Suppressor macrophage treated with lipopolysaccharide for 1 hour (primary cell): ENCODE measurements at regions not wholly inside any gene's neighbourhood (a gene's known extent, or its start where the extent isn't known, plus 50 kb on each side); places are given as distances from the start of the nearest gene placed in this dataset.
"Not testable (repeated sequence)": the region's sequence is repeated elsewhere in the genome, so short reads cannot be mapped to it uniquely, and the experiment has no call there.

Experiments used
- DNase-seq, 3 donors: peaks; one replicate each; pipeline ENCODE4 v3.0.0-alpha.2; 2020 to 2022

GRCh38 chr1:81314513-81315233 lies 486.1 kb upstream of the ADGRL2 start:
- DNase-seq = peak in 1 of 3 donors; percentile 23

- DNase-seq = no peak
Observed at GRCh38 chr1:81313289-81313688, 487.4 kb upstream of the ADGRL2 start.

- DNase-seq = no peak
Observed at GRCh38 chr1:81312272-81312754, 488.4 kb upstream of the ADGRL2 start.

GRCh38 chr1:81310250-81310649 lies 490.5 kb upstream of the ADGRL2 start:
- no peak for DNase-seq

- DNase-seq = no peak
Observed at GRCh38 chr1:81308191-81308590, 492.5 kb upstream of the ADGRL2 start.

- no peak for DNase-seq
Observed at GRCh38 chr1:81307786-81308185, 492.9 kb upstream of the ADGRL2 start.

- DNase-seq = peak; percentile 21 to 54 (median 50)
Observed at GRCh38 chr1:81305997-81306452, 494.7 kb upstream of the ADGRL2 start.

- DNase-seq = no peak
Observed at GRCh38 chr1:81304187-81304586, 496.5 kb upstream of the ADGRL2 start.

- DNase-seq = no peak
Observed at GRCh38 chr1:81299892-81300291, 500.8 kb upstream of the ADGRL2 start.

- DNase-seq = no peak
Observed at GRCh38 chr1:81298266-81298665, 502.5 kb upstream of the ADGRL2 start.

GRCh38 chr1:81296601-81297000 lies 504.1 kb upstream of the ADGRL2 start:
- DNase-seq = no peak

- DNase-seq = no peak
Observed at GRCh38 chr1:81290326-81290725, 510.4 kb upstream of the ADGRL2 start.

GRCh38 chr1:81288689-81289088 lies 512.0 kb upstream of the ADGRL2 start:
- DNase-seq = no peak

- DNase-seq = no peak
Observed at GRCh38 chr1:81287411-81288080, 513.2 kb upstream of the ADGRL2 start.

- DNase-seq = no peak
Observed at GRCh38 chr1:81270051-81270450, 530.7 kb upstream of the ADGRL2 start.

- peak in 1 of 3 donors; percentile 7 for DNase-seq
Observed at GRCh38 chr1:81264976-81265375, 535.8 kb upstream of the ADGRL2 start.

GRCh38 chr1:81259625-81260411 lies 540.9 kb upstream of the ADGRL2 start:
- no peak for DNase-seq

- DNase-seq = no peak
Observed at GRCh38 chr1:81254560-81254959, 546.2 kb upstream of the ADGRL2 start.

- no peak for DNase-seq
Observed at GRCh38 chr1:81254068-81254467, 546.7 kb upstream of the ADGRL2 start.

- no peak for DNase-seq
Observed at GRCh38 chr1:81252471-81253151, 548.1 kb upstream of the ADGRL2 start.

- not testable (repeated sequence) for DNase-seq
Observed at GRCh38 chr1:81250825-81251224, 549.9 kb upstream of the ADGRL2 start.

GRCh38 chr1:81245084-81245715 lies 555.5 kb upstream of the ADGRL2 start:
- not testable (repeated sequence) for DNase-seq
